ENCODE measurements at regions not wholly inside any gene's neighbourhood (a gene's known extent, or its start where the extent isn't known, plus 50 kb on each side); places are given as distances from the start of the nearest gene placed in this dataset.

DNA sequence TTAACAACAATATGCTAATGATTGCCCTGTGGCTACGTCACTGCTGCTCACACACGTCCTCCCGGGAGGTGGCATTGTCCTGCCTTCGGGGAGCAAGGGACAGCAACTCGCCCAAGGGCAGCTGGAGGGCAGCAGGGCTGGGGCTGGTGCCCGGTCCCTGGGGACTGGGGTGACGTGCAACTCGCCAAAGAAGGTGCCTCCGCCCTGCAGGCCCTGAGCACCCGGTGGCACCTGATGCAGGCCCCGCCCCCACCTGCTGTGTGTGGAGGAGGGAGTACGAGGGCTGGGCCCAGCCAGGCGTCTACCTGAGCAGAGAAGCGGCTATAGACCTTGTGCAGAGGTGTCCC lies 64.8 kb upstream of the SLCO4A1 start:
- Mint-ChIP-seq H3K36me3 (ENCODE audit: insufficient read depth, unreplicated experiment) (no peaks in the 10 kb centered on the region), H3K9me3 (ENCODE audit: unreplicated experiment) (no peaks in the 10 kb centered on the region), H3K27me3 (ENCODE audit: insufficient read depth, unreplicated experiment) (peaks cover 57% of the 10 kb centered on the region), H3K4me1 (ENCODE audit: insufficient read depth, unreplicated experiment) (no peaks in the 10 kb centered on the region), H3K4me3 (ENCODE audit: unreplicated experiment) (no peak overlapping the region), H3K27ac (ENCODE audit: low read depth, unreplicated experiment) (no peak overlapping the region)
- POLR2A ChIA-PET = interaction anchor here (0.8 to 1.6 kb wide), 2 partner anchors 11 to 38 kb away, joined by 3 to 8 read pairs; no protein-coding TSS in a partner anchor
- no peak for DNase-seq (ENCODE audit: unreplicated experiment)
- intact Hi-C loops (cut with micrococcal nuclease) = no loop called here
- no TSS peak for BruUV-seq (replicated peaks)
- CTCF ChIA-PET = interaction anchor here (1.1 to 2.5 kb wide), 3 partner anchors 8 to 167 kb away, joined by 4 to 12 read pairs (median 5); no protein-coding TSS in a partner anchor
- TF ChIP-seq CTCF (IDR thresholded peaks at IDR 0.05; ENCODE audit: unreplicated experiment) = no peak

DNA sequence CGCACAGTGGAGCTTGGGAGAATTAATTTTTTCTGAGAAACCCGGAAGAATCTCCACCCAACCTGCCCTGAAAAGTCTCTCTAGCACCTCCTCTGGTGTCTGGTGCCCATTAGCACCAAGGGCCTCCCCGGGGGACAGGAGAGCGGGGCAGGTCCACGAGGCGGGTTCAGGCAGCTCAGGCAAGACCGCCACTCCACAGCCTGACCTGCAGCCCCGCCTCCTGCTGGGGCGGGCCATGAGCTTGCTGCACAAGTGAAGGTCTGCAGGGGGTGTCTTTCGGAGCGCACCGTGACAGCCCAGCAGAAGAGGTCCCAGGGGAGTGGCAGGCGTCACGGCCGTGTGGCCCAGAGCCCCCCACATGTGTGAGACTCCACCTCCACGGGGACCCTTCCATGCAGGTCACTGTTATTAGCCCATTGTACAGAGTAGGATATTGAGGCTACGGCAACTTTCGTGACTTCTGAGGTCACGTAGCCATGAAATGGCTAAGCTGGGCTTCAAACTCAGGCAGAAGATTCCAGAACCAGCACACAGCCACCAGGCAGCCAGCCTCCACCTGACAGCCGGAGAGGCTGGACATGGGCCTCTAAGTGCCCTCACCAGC lies 63.9 kb upstream of the SLCO4A1 start:
- Mint-ChIP-seq H3K9me3 (ENCODE audit: unreplicated experiment) (no peaks in the 10 kb centered on the region), H3K4me1 (ENCODE audit: insufficient read depth, unreplicated experiment) (peaks cover 7% of the 10 kb centered on the region), H3K27me3 (ENCODE audit: insufficient read depth, unreplicated experiment) (peaks cover 57% of the 10 kb centered on the region), H3K27ac (ENCODE audit: low read depth, unreplicated experiment) (no peak overlapping the region), H3K36me3 (ENCODE audit: insufficient read depth, unreplicated experiment) (no peaks in the 10 kb centered on the region), H3K4me3 (ENCODE audit: unreplicated experiment) (no peak overlapping the region)
- ChIA-PET POLR2A (interaction anchor here (0.9 kb wide), 1 partner anchor 8 kb away, joined by 3 read pairs; no protein-coding TSS in a partner anchor), CTCF (interaction anchor here (0.6 to 2.5 kb wide), 3 partner anchors 9 to 38 kb away, joined by 3 to 12 read pairs (median 4); no protein-coding TSS in a partner anchor)
- intact Hi-C loops (cut with micrococcal nuclease) = no loop called here
- no peak for TF ChIP-seq CTCF (IDR thresholded peaks at IDR 0.05; ENCODE audit: unreplicated experiment)
- BruUV-seq (replicated peaks) = no TSS peak
- DNase-seq (ENCODE audit: unreplicated experiment) = no peak

DNA sequence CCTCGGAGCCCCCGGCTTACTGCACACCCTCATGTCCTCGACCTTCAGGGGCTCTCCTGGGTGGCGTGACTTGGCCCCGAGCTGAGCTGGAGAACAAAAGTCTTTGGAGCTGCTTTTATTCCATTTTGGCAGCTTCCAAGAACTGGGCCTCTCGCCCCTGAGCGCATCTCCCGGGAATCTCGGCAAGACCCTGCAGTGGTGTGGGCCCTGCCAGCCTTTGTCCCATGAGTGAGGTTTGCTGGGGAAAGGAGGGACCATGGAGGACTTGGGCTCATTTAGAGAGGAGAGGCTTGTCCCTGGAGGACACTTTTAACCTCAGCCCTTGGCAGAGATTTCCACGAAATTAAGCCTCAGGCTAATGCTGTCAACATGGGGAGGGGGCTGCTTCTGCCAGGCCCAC lies 62.3 kb upstream of the SLCO4A1 start:
- intact Hi-C loops (cut with micrococcal nuclease) = no loop called here
- CTCF ChIA-PET = interaction anchor here (0.6 kb wide), 1 partner anchor 80 kb away, joined by 3 read pairs; no protein-coding TSS in a partner anchor
- no peaks in the 10 kb centered on the region for H3K9me3 Mint-ChIP-seq (ENCODE audit: unreplicated experiment)
- no peaks in the 10 kb centered on the region for H3K36me3 Mint-ChIP-seq (ENCODE audit: insufficient read depth, unreplicated experiment)
- DNase-seq (ENCODE audit: unreplicated experiment) = no peak
- no TSS peak for BruUV-seq (replicated peaks)
- POLR2A ChIA-PET = no interaction called here
- no peak overlapping the region for H3K27ac Mint-ChIP-seq (ENCODE audit: low read depth, unreplicated experiment)
- peaks cover 52% of the 10 kb centered on the region for H3K27me3 Mint-ChIP-seq (ENCODE audit: insufficient read depth, unreplicated experiment)
- peaks cover 7% of the 10 kb centered on the region for H3K4me1 Mint-ChIP-seq (ENCODE audit: insufficient read depth, unreplicated experiment)
- no peak for TF ChIP-seq CTCF (IDR thresholded peaks at IDR 0.05; ENCODE audit: unreplicated experiment)
- no peak overlapping the region for H3K4me3 Mint-ChIP-seq (ENCODE audit: unreplicated experiment)

DNA sequence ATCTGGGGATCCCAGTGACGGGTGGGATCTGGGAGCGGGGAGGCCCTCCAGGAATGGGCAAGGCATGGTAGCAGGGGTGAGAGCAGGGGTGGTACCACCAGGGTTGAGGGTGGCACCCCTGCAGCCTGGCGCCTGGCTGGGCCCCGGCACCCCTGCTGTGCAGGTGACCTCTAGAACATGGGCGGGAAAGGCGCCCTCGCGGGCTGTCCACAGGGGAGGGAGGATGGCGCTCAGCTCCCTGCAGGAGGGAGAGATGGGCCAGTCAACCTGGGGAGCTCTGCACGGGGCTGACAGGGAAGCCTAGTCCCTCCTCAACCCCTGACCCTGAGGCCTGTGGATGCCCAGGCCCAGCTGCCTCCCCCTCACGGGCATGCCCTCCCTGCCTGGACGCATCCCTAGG lies 61.6 kb upstream of the SLCO4A1 start:
- BruUV-seq (replicated peaks) = no TSS peak
- TF ChIP-seq CTCF (IDR thresholded peaks at IDR 0.05; ENCODE audit: unreplicated experiment) = no peak
- Mint-ChIP-seq H3K4me3 (ENCODE audit: unreplicated experiment) (no peak overlapping the region), H3K36me3 (ENCODE audit: insufficient read depth, unreplicated experiment) (no peaks in the 10 kb centered on the region), H3K27me3 (ENCODE audit: insufficient read depth, unreplicated experiment) (peaks cover 52% of the 10 kb centered on the region), H3K9me3 (ENCODE audit: unreplicated experiment) (no peaks in the 10 kb centered on the region), H3K27ac (ENCODE audit: low read depth, unreplicated experiment) (no peak overlapping the region), H3K4me1 (ENCODE audit: insufficient read depth, unreplicated experiment) (peaks cover 7% of the 10 kb centered on the region)
- POLR2A ChIA-PET = no interaction called here
- CTCF ChIA-PET = interaction anchor here (1.4 kb wide), 2 partner anchors 36 to 81 kb away, joined by 3 to 5 read pairs; no protein-coding TSS in a partner anchor
- intact Hi-C loops (cut with micrococcal nuclease) = no loop called here
- no peak for DNase-seq (ENCODE audit: unreplicated experiment)
